H1 (cell line): ENCODE measurements at regions not wholly inside any gene's neighbourhood (a gene's known extent, or its start where the extent isn't known, plus 50 kb on each side); places are given as distances from the start of the nearest gene placed in this dataset.

Experiments
- CEBPB ChIP-seq: IDR thresholded peaks from 2 replicates; pipeline ENCODE4 v1.6.1; 2012; ENCODE audit warnings: low read depth, low read length
- EGR1 ChIP-seq: IDR thresholded peaks from 2 replicates; pipeline ENCODE4 v1.6.1; 2011; ENCODE audit warnings: low read depth, low read length, borderline replicate concordance
- EP300 ChIP-seq, 2 experiments: IDR thresholded peaks; 1 replicate in 1 of 2; 2 replicates in 1 of 2; pipeline ENCODE4 v1.6.1; 2011 to 2012; ENCODE audit warnings: low read depth in 2 of 2, low read length in 2 of 2, mild to moderate bottlenecking in 2 of 2, borderline replicate concordance in 1 of 2, inconsistent platforms in 1 of 2, moderate library complexity in 1 of 2
- MAFK ChIP-seq: IDR thresholded peaks from 2 replicates; pipeline ENCODE4 v1.6.1; 2012; ENCODE audit warnings: low read depth, mild to moderate bottlenecking, improper control_type of control experiment, low read length
- POLR2AphosphoS5 ChIP-seq: IDR thresholded peaks from 2 replicates; pipeline ENCODE4 v1.6.1; 2011; ENCODE audit warnings: low read depth, low read length
- RAD21 ChIP-seq, 2 experiments: IDR thresholded peaks in 1 of 2; conservative IDR thresholded peaks in 1 of 2; 2 replicates each; pipeline ENCODE4 v1.6.1; 2011; ENCODE audit warnings: low read depth in 2 of 2, low read length in 2 of 2, improper control_type of control experiment in 1 of 2, inconsistent platforms in 1 of 2, mild to moderate bottlenecking in 1 of 2, moderate library complexity in 1 of 2
- TF ChIP-seq, protein P1 (sequence below): IDR thresholded peaks from 2 replicates; pipeline ENCODE4 v1.6.1; 2012; ENCODE audit warnings: inconsistent platforms

DNA sequence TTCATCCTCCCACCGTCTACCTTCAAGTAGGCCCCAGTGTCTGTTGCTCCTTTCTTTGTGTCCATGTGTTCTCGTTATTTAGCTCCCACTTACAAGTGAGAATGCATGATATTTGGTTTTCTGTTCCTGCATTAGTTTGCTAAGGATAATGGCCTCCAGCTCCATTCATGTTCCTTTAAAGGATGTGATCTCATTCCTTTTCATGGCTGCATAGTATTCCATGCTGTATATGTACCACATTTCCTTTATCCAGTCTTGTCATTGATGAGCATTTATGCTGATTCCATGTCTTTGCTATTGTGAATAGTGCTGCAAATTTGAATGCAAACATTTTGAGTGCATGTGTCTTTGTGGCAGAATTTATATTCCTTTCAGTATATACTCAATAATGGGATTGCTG lies 259.6 kb upstream of the PELI2 start:
- TF ChIP-seq MAFK, result no peak
- TF ChIP-seq, protein P1, sequence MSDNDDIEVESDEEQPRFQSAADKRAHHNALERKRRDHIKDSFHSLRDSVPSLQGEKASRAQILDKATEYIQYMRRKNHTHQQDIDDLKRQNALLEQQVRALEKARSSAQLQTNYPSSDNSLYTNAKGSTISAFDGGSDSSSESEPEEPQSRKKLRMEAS, result no peak
- TF ChIP-seq RAD21 (IDR thresholded peaks at IDR 0.05 in 1 of 2, conservative IDR thresholded peaks at IDR 0.05 in 1 of 2; ENCODE audit: low read depth in 2 of 2, low read length in 2 of 2), result no peak
- TF ChIP-seq EGR1, result no peak
- no peak for TF ChIP-seq POLR2AphosphoS5
- no peak for TF ChIP-seq CEBPB
- TF ChIP-seq EP300 (IDR thresholded peaks at IDR 0.05; ENCODE audit: borderline replicate concordance in 1 of 2, low read depth in 2 of 2, low read length in 2 of 2), result no peak
